GM12801 (cell line): ENCODE measurements at regions not wholly inside any gene's neighbourhood (a gene's known extent, or its start where the extent isn't known, plus 50 kb on each side); places are given as distances from the start of the nearest gene placed in this dataset.

Source experiments
- TF ChIP-seq, protein P1 (sequence below): IDR thresholded peaks from one replicate; pipeline ENCODE4 v1.5.1; 2011; ENCODE audit warnings: control low read depth; ENCODE audit not compliant: insufficient read length; ENCODE audit errors: extremely low read depth

DNA sequence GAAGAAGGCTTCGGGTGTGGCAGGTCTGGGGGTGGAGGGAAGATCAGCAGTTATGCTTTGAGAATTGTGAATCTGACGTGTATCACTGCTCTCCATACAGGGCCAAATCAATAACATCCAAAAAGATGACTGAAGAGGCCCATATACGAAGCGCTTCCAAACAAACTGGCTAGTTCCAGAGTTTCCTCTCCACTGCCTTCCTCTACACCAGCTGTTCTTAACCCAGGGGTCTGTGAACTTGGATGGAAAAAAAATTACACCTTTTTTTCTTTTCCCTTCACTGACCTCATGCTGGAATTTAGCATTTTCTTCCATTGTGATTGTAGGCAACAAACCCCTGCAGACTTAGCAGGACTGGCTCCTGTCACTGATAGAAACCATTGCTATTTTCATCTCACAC lies 77.1 kb upstream of the NBL1 start:
- TF ChIP-seq, protein P1, sequence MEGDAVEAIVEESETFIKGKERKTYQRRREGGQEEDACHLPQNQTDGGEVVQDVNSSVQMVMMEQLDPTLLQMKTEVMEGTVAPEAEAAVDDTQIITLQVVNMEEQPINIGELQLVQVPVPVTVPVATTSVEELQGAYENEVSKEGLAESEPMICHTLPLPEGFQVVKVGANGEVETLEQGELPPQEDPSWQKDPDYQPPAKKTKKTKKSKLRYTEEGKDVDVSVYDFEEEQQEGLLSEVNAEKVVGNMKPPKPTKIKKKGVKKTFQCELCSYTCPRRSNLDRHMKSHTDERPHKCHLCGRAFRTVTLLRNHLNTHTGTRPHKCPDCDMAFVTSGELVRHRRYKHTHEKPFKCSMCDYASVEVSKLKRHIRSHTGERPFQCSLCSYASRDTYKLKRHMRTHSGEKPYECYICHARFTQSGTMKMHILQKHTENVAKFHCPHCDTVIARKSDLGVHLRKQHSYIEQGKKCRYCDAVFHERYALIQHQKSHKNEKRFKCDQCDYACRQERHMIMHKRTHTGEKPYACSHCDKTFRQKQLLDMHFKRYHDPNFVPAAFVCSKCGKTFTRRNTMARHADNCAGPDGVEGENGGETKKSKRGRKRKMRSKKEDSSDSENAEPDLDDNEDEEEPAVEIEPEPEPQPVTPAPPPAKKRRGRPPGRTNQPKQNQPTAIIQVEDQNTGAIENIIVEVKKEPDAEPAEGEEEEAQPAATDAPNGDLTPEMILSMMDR = no peak

DNA sequence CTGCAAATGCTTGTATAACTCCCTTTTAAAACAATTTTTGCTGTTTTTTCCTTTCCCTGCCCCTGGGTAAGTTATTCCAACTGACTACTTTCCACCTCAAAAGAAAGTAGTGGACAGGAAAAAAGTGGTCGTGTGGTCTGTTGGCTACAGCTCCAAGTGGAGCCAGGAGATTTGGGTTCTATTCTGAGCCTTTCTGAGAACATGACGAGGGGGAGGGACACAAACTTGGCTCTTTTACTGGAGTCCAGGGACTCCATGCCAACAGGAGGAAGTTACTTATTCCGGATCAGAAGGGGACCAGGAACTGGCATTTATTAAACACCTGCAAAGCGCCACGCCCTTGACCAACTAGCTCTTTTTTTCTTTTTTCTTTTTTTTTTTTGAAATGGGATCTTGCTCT lies 79.0 kb upstream of the CAPZB start:
- TF ChIP-seq, protein P1 = no peak

DNA sequence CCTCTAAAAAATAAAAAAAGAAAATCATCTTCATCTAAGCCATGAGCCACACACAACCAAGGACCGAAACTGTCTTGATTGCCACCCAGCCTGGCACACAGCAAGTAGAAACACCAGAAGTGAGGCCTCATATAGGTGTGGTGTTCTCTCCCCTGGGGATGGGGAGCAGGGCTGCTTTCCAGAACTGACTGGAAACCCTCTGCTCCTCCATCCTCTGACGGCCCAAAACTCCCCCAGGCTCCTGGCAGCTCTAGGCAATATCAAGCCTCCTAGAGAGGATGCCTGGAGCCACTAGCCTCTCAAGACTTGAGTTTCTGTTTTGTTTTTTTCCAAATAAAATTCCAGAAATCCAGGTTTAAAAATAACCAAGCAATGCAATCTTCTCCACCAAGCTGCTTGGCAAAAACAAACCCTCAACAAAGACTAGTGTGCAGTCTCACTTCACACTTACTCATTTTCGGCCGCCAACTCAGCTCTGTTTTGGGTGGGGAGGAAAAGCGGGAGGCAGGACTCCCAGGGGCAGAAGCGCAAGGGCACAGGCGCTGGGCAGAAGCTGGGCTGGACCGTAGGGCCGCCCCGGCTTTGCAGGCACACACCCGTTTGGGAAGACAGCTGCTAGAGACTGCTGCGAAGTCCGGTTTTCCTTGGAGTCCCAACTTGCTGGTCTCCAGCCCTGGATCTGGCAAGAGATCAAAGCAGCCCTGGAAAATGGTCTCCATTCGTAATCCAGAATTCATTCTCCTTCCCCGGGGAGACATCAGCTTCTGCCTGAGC lies 78.2 kb upstream of the CAPZB start:
- TF ChIP-seq, protein P1 = no peak

DNA sequence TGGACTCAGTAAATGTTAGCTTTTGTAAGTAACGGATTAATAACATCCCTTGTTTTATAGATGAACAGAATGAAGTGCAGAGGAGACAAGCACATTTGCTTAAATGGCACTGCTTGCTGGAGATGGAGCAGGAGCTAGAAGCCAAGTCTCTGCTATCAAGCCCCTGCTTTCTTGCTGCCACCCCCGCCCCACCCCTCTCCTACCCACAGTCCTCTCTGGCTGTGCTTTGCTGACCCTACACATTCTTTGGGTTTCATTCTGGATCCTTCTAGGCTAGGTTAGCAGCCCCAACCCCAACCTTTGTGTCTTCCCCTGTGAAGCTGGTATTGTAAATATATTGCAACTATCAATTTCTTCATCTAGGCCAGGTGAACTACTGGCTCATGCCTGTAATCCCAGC lies 77.5 kb upstream of the CAPZB start:
- TF ChIP-seq, protein P1 = no peak

DNA sequence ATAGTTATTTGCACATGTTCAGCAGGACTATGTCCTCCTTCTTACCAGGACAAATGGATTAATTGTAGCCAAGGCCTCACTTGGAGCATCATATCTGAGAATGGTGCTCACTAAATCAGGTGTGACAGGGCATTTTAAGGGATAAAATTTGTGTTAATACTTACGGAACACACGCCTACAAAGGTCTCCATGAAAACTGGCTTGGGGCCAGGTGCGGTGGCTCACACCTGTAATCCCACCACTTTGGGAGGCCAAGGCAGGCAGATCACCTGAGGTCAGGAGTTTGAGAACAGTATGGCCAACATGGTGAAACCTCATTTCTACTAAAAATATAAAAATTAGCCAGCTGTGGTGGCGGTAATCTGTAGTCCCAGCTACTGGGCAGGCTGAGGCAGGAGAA lies 75.1 kb upstream of the CAPZB start:
- TF ChIP-seq, protein P1 = no peak

DNA sequence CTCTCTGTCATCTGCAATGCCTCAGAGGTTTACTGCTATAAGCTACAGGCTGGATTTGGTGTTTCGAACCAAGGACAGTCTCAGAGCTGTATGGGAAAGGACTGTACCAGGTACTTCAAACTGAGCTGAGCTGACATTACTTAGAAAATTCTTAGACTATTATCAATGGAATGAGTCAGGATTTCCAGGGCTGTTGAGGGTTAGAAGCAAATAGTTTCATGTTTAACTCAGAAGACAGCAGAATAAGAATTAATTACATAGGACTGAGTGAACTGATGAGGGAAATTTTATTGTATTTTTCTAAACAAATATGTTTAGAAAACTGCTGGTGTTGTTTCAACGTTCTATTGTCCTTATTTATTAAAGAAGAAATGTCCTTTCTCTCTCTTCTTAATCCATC lies 74.3 kb upstream of the CAPZB start:
- TF ChIP-seq, protein P1 = no peak

DNA sequence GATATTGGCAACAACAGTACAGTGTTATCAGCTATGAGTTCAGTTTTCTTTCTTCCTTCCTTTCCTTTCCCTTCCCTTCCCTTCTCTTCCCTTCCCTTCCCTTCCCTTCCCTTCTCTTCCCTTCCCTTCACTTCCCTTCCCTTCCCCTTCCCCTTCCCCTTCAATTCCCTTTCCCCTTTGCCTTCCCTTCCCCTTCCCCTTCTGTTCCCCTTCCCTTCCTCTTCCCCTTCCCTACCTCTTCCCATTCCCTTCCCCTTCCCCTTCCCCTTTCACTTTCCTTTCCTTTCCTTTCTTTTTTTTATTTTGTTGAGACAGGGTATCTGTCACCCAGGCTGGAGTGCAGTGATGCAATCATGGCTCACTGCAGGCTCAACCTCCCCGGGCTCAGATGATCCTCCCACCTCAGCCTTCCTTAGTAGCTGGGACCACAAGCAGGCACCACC lies 72.3 kb upstream of the CAPZB start:
- TF ChIP-seq, protein P1 = no peak
